GM19468 (cell line): ENCODE measurements at regions not wholly inside any gene's neighbourhood (a gene's known extent, or its start where the extent isn't known, plus 50 kb on each side); places are given as distances from the start of the nearest gene placed in this dataset.

Source experiments
- ATAC-seq: cut with Tn5 transposase; IDR thresholded peaks from one replicate; pipeline ENCODE4 v1.9.1; 2021; ENCODE audit warnings: mild to moderate bottlenecking, moderate library complexity, moderate number of reproducible peaks; ENCODE audit not compliant: unreplicated experiment; ENCODE audit errors: extremely low read depth

DNA sequence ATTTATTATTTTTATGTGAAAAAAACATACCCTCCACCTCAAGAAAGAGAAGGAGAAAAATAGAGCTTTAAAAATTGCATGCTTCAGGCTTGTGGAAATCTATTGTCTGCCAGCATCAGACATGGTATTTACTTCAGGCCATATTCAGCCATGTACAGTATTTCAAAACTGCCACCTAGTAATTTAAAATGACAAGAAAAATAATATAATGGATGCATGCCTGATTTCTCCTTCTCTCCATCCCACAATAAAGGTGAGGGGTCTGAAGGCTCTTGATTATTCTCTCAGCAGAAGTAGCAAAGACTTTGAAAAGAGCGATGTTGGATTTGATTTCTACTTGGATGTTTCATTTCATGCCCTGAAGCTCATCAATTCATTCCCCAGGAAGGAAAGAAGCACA lies 250.7 kb downstream of the TBC1D4 start:
- ATAC-seq, result no peak

DNA sequence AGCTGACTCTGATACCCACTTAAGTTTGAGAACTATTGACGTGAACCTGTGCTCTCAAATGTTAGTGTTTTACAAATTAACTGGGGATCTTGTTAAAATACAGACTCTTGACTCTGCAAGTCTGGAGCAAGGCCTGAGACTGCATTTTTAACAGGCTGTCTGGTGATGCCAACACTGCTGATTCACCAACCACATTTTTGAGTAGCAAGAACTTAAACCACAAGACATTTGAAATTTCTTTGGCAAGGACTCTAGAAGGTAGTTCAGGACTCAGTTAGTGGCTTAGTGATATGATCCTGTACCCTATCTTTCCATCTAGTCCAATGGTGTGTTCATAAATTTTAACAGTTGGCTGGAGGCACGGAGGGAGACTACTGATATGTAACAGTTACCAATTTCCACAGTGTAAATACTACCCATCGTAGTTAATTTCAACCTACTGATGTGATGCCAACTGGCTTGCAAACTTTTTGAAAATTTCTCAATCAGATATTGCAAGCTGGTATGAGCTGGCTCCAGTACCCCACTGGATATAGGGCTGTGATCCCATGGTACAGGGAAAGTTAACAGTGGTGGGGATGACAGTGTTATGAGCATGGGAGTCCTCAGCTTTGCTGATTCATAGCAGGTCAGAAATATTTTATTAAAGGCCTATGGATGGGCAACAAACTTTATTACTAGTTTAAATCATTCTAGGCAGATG lies 255.1 kb downstream of the TBC1D4 start:
- no peak for ATAC-seq

DNA sequence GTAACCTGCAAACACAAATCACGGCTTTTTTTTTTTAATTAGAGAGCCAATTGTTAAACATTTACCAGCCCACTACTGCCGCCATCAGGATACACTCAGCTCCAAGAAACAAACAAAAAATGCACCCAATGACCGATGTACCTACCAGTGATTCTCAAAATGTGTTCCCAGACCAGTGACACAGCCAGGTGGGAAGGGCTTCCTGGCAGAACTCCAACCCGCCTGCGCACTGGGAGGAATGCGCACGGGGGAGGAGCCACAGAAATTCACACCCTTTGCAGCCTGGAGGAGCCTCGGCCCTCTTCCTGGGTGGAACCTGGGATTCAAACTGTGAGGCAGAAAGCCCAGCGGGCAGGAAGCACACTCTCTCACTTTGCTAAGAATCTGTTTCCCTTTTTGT lies 255.9 kb downstream of the TBC1D4 start:
- ATAC-seq, result no peak

DNA sequence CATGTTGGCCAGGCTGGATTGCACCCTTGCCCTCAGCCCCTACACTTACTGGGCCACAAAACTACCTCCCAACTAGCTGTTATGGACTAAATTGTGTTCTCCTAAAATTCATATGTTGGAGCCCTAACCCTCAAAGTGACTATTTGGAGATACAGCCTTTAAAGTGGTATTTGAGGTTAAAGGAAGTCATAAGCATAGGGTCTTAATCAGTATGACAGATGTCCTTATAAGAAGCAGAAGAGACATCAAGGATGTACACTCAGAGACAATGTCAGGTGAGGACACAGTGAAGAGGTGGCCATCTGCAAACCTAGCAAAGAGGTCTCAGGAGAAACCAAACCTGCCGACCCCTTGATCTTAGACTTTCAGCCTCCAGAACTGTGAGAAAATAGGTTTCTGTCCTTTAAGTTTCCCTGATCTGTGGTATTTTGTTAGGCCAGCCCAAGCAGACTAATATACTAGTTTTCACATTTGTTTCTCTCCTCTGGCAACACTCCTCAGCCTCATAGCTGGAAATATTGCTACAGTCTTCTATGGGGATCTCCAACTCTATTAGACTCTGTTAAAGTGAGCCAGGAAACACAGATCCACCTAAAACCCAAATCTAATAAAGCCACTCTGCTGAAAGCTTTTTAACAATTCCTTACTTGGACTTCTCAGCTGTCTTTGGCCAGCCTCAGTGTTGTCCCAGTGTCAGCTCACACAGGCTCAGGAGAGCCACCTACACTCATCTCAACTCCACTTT lies 256.5 kb downstream of the TBC1D4 start:
- no peak for ATAC-seq

DNA sequence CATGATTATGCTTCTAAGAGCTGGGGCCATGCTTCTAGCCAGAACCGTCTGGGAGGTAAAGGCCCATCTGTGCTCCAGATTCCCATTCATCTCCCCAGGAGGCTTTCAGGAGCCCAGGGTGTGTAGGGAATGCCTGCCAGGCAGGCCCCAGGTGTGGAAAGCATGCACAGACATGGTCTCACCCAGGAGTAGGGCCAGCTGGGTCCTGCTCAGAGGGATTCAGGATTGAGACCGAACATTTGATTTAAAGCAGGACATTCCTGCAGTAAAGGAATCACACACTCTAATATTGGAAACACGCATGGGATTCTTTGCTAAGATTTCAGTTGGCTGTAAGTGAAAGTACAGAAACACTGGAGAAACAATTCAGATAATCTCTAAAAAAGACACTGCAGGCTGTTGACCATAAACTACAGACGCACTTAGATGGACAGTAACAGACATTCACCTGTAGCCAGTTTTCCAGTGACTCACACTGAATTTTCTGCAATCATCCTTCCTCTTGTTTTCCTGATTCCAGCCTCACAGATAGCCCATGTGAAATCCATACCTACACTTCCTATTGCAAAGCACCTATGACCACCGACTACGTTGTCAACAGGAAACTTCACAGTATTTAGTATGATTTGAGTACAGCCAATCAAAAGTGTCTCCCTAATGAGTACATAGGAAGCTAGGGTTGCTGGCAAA lies 257.8 kb downstream of the TBC1D4 start:
- ATAC-seq, result no peak

DNA sequence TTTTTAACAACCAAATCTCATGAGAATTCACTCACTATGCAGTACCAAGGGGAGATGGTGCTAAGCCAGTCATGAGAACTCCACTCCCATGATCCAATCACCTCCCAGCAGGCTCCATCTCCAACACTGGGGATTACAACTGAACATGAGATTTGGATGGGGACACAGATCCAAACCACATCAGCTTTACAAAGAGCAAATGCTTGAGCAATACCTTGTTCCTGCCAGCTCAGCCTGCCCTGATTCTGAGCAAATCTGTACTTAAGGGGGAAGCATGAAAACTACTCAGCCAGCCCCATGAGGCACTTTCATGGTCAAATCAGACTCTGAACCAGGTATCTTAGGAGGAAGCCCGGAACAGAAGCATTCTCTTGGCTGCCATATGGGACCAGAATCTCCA lies 259.9 kb downstream of the TBC1D4 start:
- no peak for ATAC-seq

DNA sequence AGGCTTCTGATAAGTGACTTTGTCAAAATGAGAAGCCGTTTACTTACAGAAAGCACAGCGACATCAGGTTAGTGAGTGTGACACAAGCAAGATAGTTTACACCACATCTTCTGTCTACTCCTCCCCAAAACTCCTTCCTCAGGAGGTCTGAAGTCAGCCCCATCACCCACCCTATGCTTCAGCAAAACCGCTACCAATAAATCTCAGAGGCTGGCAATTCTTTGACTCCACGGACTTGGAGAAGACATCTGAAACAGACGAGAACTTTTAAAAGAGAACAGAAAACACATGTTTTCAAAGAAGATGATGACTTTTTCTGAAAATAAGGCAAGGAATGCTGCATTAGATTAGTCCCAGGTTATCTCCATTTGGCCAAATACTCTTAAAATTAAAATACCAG lies 261.1 kb downstream of the TBC1D4 start:
- ATAC-seq, result no peak

DNA sequence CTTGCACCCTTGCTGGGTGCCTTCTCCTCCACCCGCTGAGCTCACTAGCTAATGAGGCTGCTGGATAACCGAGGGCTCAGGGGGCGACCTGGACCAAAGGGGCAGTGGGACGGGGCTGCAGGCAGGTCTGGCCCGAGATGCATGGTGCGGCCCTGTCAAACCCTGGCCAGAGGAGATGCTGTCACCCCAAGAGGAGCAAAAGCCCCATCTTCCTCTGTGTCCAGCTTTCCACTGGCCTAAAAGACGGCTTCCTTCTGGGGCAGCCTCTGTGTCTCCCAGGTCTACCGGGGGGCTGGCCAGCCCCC lies 261.8 kb downstream of the TBC1D4 start:
- ATAC-seq, result no peak

DNA sequence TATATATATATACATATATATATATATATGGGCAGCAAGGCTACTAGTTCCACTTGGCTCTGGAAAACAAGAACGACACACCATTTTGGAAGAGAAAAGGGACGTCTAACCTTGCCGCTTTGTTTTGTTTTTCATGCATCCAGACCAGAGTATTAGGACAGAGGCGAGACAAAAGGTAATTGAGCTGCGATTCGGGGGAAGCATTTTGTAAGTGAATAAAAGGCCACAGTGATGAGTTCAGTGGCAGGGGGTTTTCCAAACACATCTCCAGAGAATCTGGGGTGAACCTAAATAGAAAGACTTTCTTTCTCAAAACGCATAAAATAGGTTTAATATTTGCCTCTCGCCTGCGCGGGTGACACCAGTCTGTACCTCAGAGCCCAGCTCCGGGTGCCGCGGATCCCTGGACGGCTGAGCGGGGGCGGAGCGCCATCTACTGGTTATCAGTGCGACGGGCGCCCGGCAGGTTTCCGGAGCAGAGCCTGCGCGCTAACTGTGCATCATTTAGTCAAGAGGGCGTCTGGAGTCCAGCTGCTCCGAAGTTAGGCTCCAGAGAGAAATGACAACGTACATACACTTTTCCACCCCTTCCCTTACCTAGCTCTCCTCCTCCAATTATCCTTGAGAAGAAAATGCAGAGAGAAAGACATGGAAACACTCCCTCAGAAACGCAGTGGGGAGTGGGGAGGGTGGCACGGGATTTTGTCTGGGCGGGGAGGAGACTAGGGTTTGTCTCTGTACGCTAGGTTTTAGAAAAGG lies 262.3 kb downstream of the TBC1D4 start:
- ATAC-seq, result peak; percentile 67

DNA sequence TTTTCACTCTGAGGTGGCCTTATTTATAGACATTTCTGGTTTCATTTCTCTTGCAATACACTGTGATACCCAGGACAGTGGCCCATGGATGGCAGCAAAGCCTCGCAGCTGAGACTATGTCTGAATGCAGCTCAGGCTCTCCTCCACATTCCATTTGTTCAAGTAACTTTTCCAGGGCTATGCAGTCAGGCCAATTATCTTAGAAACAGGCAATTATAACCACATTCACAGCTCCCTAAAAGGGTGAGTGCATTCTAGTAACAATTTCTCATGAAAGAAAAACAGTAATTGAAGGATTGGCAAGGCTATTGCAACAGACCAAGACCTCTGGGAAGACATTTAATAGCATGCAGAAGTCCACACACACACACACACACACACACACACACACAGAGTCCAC lies 264.0 kb downstream of the TBC1D4 start:
- no peak for ATAC-seq

DNA sequence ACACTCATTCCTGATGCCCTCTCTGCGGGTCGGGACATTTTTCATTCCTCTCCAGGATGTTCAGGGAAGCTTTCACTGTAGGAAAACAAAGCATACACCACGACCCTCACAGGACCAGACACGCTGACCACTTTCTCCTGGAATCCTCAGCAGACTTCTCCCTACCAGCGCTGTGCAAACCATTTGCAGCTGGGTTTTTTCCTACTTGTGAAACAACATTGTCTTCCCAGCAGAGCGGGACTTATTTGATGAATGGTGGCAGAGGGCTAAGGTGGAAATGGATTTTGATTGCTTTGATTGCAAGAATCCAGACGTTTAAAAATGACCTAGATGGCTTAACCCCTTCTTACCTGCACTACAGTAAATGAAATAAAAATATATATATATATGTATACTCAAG lies 265.9 kb downstream of the TBC1D4 start:
- ATAC-seq, result no peak

DNA sequence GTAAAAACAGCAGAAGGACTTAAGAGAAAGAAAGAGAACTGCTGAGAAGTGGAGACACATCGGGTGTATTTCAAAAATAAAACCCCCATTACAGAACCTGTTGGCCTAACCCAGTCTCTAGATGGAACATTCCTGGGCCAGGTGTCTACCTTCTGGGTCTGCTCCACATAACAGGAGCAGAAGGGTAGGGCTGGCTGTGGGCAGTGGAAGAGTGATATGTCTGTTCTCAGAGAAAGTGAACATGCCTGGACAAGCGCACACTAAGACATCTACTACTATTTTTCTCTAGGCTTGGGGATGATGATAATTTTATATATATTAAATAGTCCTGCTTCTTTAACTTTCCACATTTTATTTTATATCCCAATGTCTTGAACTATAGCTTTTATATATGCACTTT lies 267.1 kb downstream of the TBC1D4 start:
- ATAC-seq, result no peak

DNA sequence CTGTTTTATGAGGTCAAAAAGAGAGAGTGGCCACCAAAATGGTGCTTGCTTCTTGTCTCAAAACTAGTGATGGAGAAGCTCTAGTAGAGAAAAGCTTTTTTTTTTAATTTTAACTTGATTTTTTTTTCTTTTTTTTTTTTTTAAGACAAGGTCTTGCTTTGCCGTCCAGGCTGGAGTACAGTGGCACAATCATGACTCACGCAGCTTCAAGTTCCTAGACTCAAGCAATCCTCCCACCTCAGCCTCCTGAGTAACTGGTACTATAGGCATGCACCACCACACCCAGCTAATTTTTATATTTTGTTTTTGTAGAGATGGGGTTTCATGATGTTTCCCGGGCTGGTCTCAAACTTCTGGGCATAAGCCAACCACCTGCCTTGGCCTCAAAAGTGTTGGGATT lies 279.0 kb downstream of the TBC1D4 start:
- ATAC-seq, result no peak

DNA sequence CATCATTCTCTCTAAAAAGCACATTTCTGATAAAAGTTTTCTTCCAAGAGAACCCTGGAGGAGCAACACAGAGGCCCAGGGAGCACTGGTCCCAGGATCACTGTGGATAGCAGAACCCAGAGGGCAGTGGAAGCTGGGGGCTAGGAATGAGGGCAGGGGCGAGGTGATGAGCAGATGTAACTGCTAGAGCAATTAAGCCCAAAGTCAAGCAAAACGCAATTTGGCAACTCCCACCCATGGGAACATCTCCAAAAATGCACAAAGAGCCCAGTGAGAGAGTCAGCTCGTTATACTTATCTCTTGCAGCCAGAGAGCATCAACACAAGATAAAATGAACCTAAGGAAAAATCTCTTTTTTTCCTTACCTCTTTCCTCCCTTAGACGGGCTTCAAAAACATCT lies 284.2 kb downstream of the TBC1D4 start:
- ATAC-seq, result no peak

DNA sequence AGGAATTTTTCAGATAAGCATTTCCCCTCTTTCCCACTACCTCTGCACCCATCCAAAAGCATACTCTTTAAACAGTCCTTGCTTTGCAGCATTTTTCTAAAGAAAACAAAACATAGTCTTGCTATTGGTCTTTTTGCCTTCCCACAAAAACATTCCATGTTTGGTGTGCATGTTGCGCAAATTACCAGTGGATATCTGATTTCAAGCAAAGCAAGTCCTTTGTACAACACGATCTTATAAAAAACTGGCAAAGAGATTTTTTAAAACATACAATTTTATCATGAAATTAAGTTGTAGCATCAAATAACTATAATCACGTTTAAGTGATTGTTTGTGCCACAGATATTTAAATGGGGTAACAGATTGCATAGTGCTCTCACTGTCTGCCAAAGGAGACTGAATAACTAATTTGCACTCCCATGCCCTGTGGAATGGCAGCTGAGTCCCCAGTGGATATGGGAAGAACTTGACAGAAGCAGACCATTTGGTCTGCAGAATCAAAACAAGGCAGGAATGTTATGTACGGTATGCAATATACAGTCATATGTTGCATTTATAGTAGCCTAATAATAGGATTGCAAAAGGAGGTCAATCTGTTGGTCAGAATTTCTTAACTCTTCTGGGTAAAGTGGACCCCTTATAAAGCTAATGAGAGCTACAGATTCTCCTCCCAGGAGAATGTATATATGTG lies 285.7 kb downstream of the TBC1D4 start:
- ATAC-seq, result no peak

DNA sequence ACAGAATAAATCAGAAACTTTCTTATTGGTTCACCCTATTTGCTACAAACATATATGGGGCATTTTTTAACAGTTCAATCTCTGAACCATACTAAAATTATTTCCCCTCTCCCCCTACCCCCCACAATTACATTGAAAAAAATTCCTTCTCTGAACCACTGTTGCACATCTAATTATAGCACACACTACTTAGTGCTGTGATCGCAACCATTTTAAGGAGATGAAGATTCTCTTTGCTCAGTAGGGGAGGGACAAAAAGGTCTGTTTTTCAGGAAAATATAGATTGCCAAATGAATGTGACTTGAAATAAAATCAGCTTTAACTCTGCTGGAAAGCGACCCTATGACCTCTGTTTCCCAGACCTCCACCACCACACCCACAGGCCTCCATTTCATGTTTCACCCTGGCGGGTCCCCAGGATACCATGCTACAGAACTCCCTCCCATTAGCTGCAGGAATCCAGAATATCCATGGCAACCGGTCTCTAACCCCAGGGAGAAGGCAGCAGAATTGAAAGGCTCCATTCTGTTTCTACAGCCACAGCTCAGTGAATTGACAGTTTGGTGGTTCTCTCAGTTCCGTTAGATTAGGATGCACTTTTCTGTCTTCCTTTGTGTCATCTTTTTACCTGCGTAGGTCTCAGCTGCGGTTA lies 286.3 kb downstream of the TBC1D4 start:
- no peak for ATAC-seq

DNA sequence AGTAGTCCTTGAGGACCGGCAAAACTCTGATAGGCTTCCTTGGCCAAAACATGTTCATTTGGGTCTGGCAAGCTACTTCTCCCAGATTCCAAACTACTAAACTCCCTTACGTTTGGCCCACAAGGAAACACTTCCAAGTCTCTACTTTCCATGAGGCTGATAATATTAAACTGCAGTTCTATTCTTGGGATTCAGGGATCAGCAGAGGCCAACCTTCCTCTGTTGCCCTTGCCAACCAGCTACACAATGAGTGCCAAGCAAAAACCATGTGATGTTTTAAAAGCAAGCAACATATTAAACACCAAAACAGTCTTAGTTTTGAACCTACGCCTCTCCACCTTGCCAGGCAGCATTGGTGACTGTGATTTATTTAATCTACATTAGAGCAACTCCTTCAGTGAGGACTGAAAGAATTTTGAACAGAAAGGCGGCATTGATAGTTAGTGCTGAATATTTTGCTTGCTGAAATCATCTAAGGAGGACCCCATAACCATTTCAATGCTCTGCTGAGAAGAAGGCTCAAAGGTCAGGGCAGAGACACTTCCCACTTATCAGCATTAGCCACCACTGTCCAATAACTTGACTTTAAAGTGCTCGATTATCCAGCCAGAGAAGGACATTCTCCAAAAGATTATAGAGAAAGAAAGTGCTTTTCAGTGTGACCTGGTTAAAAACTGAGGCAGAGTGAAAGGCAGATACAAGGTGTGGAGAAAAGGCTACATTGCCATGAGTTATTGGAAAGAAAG lies 287.1 kb downstream of the TBC1D4 start:
- no peak for ATAC-seq

DNA sequence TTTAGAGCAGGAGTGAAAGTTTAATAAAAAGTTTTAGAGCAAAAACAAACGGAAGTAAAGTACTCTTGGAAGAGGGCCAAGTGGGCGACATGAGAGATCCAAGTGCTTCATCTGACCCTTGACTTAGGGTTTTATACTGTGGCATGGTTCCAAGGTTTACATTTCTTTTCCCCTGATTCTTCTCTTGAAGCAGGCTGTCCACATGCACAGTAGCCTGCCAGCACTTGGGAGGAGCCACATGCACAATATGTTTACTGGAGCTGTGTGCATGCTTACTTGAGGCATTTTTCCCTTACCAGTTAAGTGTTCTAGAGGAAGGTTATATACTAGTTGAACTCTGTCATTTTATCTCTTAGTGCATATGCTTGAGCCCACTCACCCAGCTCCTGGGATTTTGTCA lies 295.6 kb downstream of the TBC1D4 start:
- no peak for ATAC-seq

DNA sequence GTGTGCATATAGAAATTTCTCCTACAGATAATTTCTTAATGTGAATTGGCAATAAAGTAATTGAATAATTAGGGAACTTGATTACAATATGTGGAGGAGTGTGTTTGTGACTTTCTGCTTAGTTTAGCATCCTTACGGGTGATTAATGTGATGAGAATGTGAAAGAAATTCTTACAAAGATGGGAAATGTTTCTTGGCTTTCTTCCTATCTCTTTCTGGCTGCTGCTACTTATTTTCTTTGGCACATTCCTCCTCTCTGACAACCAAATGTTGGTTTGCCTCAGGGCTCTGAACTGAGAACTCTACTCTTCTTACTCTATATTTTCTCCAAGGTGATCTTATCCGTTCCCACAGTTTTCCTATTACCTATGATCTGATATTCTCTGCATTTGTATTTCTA lies 300.1 kb downstream of the TBC1D4 start:
- ATAC-seq, result no peak
